Tibial artery (tissue), 4 donors: ENCODE measurements at regions not wholly inside any gene's neighbourhood (a gene's known extent, or its start where the extent isn't known, plus 50 kb on each side); places are given as distances from the start of the nearest gene placed in this dataset.

ENCODE experiments used
- DNase-seq, 2 donors: peaks; one replicate each; pipeline ENCODE4 v3.0.0-alpha.2; 2019
- H3K27ac ChIP-seq, 2 donors: fragments of 200-600 bp; sonication (generic) in 1 of 2; 1 replicate in 1 of 2; 2 replicates in 1 of 2; pipeline ENCODE4 v1.5.1; 2018 to 2019; ENCODE audit warnings: mild to moderate bottlenecking in 1 of 2
- H3K27me3 ChIP-seq, 2 donors: fragments of 200-600 bp; sonication (generic) in 1 of 2; one replicate each; pipeline versions ENCODE4 v1.5.1 to v1.6.0; 2016 to 2019
- H3K36me3 ChIP-seq, 3 donors: fragments of 200-600 bp; sonication (generic) in 2 of 3; one replicate each; pipeline ENCODE4 v1.5.1; 2016 to 2019; ENCODE audit warnings: mild to moderate bottlenecking in 2 of 3
- H3K4me1 ChIP-seq, 4 donors: fragments of 200-600 bp; sonication (generic) in 2 of 4; 1 replicate in 3 of 4; 2 replicates in 1 of 4; pipeline ENCODE4 v1.5.1; 2016 to 2019
- H3K4me3 ChIP-seq, 2 donors: fragments of 200-600 bp; sonication (generic) in 1 of 2; 1 replicate in 1 of 2; 2 replicates in 1 of 2; pipeline ENCODE4 v1.5.1; 2018 to 2019; ENCODE audit warnings: mild to moderate bottlenecking in 2 of 2
- H3K9me3 ChIP-seq, 3 donors: fragments of 200-600 bp; sonication (generic) in 1 of 3; one replicate each; pipeline ENCODE4 v1.5.1; 2016 to 2019
- CTCF ChIP-seq, 2 experiments: fragments of 200-600 bp in 1 of 2; fragments of 450-650 bp in 1 of 2; IDR thresholded peaks; one replicate each; pipeline ENCODE4 v1.5.1; 2017 to 2019; ENCODE audit warnings: antibody characterized with exemption in 2 of 2, mild to moderate bottlenecking in 1 of 2, moderate library complexity in 1 of 2
- intact Hi-C: fragments of 100-400 bp; cut with DNase I; formaldehyde crosslinking; loops from one replicate; pipeline ENCODE4 v1.15.0; 2023; ENCODE audit warnings: low total_unique reads

- Histone ChIP-seq H3K4me1 (no peaks in the 10 kb centered on the region), H3K9me3 (peaks cover 0 to 4% (median 0%) of the 10 kb centered on the region in 3 donors), H3K36me3 (no peaks in the 10 kb centered on the region), H3K27me3 (no peaks in the 10 kb centered on the region), H3K27ac (no peak overlapping the region), H3K4me3 (no peak overlapping the region)
- DNase-seq, result no peak
- no peak for TF ChIP-seq CTCF (IDR thresholded peaks at IDR 0.05)
- intact Hi-C loops, result no loop called here
These were observed 2414.1 kb downstream of the TP53TG3F start for GRCh38 chr16:35873472-35873871.

GRCh38 chr16:35881654-35882053 is 2422.2 kb downstream of the TP53TG3F start:
- Histone ChIP-seq H3K27ac (no peak overlapping the region), H3K4me1 (no peaks in the 10 kb centered on the region), H3K27me3 (no peaks in the 10 kb centered on the region), H3K36me3 (no peaks in the 10 kb centered on the region), H3K4me3 (no peak overlapping the region), H3K9me3 (no peaks in the 10 kb centered on the region)
- TF ChIP-seq CTCF (IDR thresholded peaks at IDR 0.05), result no peak
- DNase-seq, result no peak
- intact Hi-C loops, result no loop called here

- no peak for DNase-seq
- Histone ChIP-seq H3K9me3 (no peaks in the 10 kb centered on the region), H3K36me3 (no peaks in the 10 kb centered on the region), H3K27me3 (no peaks in the 10 kb centered on the region), H3K4me3 (no peak overlapping the region), H3K27ac (no peak overlapping the region), H3K4me1 (no peaks in the 10 kb centered on the region)
- intact Hi-C loops, result no loop called here
- no peak for TF ChIP-seq CTCF (IDR thresholded peaks at IDR 0.05)
These were observed 2447.0 kb downstream of the TP53TG3F start for GRCh38 chr16:35906440-35906839.

GRCh38 chr16:35908152-35908551 is 2448.7 kb downstream of the TP53TG3F start:
- no peaks in the 10 kb centered on the region for H3K36me3 ChIP-seq
- no peak for TF ChIP-seq CTCF (IDR thresholded peaks at IDR 0.05)
- no peak overlapping the region for H3K4me3 ChIP-seq
- intact Hi-C loops, result no loop called here
- H3K4me1 ChIP-seq, result no peaks in the 10 kb centered on the region
- no peak for DNase-seq
- H3K27ac ChIP-seq, result no peak overlapping the region
- H3K9me3 ChIP-seq, result no peaks in the 10 kb centered on the region
- no peaks in the 10 kb centered on the region for H3K27me3 ChIP-seq

GRCh38 chr16:35908942-35909341 is 2449.5 kb downstream of the TP53TG3F start:
- TF ChIP-seq CTCF (IDR thresholded peaks at IDR 0.05), result no peak
- Histone ChIP-seq H3K4me3 (no peak overlapping the region), H3K4me1 (no peaks in the 10 kb centered on the region), H3K27ac (no peak overlapping the region), H3K36me3 (no peaks in the 10 kb centered on the region), H3K27me3 (no peaks in the 10 kb centered on the region), H3K9me3 (no peaks in the 10 kb centered on the region)
- intact Hi-C loops, result no loop called here
- no peak for DNase-seq

GRCh38 chr16:35909351-35909954 is 2450.0 kb downstream of the TP53TG3F start:
- Histone ChIP-seq H3K27me3 (no peaks in the 10 kb centered on the region), H3K27ac (no peak overlapping the region), H3K4me1 (no peaks in the 10 kb centered on the region), H3K4me3 (no peak overlapping the region), H3K36me3 (no peaks in the 10 kb centered on the region), H3K9me3 (no peaks in the 10 kb centered on the region)
- DNase-seq, result no peak
- intact Hi-C loops, result no loop called here
- TF ChIP-seq CTCF (IDR thresholded peaks at IDR 0.05), result no peak
